Left lung (tissue), 4 donors: ENCODE measurements at regions not wholly inside any gene's neighbourhood (a gene's known extent, or its start where the extent isn't known, plus 50 kb on each side); places are given as distances from the start of the nearest gene placed in this dataset.

Experiments used
- ATAC-seq: fragments of 200-7000 bp; cut with Tn5 transposase; one replicate; pipeline ENCODE4 v1.9.1; 2020; ENCODE audit warnings: moderate library complexity
- DNase-seq, 4 donors: peaks; one replicate each; pipeline ENCODE4 v3.0.0-alpha.2; 2013 to 2020
- H3K27ac ChIP-seq, 2 donors: fragments of 200-600 bp; sonication (generic) in 1 of 2; one replicate each; pipeline versions ENCODE4 v1.5.0 to v1.8.0; 2020 to 2021
- H3K27me3 ChIP-seq, 2 donors: fragments of 200-600 bp; sonication (generic) in 1 of 2; one replicate each; pipeline versions ENCODE4 v1.5.0 to v1.8.0; 2020 to 2021
- H3K36me3 ChIP-seq, 2 donors: fragments of 200-600 bp; sonication (generic) in 1 of 2; one replicate each; pipeline versions ENCODE4 v1.5.0 to v1.8.0; 2020 to 2021
- H3K4me1 ChIP-seq, 2 donors: fragments of 200-600 bp; one replicate each; pipeline ENCODE4 v1.8.0; 2021
- H3K4me3 ChIP-seq, 2 donors: fragments of 200-600 bp; sonication (generic) in 1 of 2; one replicate each; pipeline versions ENCODE4 v1.5.0 to v1.8.0; 2020 to 2021; ENCODE audit warnings: mild to moderate bottlenecking in 1 of 2
- H3K9me3 ChIP-seq, 2 donors: fragments of 200-600 bp; sonication (generic) in 1 of 2; one replicate each; pipeline versions ENCODE4 v1.5.0 to v1.8.0; 2020 to 2021
- CTCF ChIP-seq, 2 donors: fragments of 200-600 bp; sonication (generic) in 1 of 2; IDR thresholded peaks; one replicate each; pipeline versions ENCODE4 v1.5.0 to v1.8.0; 2021; ENCODE audit warnings: antibody characterized with exemption in 2 of 2
- intact Hi-C, 2 donors: fragments of 100-400 bp; cut with DNase I; formaldehyde crosslinking; loops; one replicate each; pipeline versions ENCODE4 v1.11.2 to v1.14.2; 2022
- donor health status: DM: no; HTN: yes; CAD: no.
- donor health status: DM: no; HTN: no; CAD: no.

DNA sequence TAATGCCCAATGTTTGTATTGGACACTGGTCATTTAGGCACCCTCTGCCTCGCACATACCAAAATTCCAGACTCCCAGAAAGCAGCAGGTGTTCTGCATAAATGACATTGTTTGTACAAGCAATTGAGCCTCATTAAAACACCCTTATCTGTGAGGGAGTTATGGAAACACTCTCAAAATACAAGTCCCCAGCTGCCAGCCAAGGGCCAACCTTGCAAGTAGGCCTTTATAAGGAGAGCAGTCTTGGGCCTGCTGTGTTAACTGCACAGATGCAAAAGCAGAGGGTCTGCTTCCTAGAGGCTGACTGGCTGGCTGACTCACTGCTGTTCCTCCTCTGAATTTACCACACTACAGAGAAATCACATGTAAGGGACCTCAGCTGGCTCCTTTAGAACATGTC lies 150.4 kb upstream of the HMGN3 start:
- peak in 2 of 4 donors; percentile 51 to 52 for DNase-seq
- no peak overlapping the region for H3K4me3 ChIP-seq
- intact Hi-C loops: no loop called here
- H3K27ac ChIP-seq: no peak overlapping the region
- TF ChIP-seq CTCF (IDR thresholded peaks at IDR 0.05): no peak
- H3K9me3 ChIP-seq: no peaks in the 10 kb centered on the region
- no peaks in the 10 kb centered on the region for H3K27me3 ChIP-seq
- H3K36me3 ChIP-seq: no peaks in the 10 kb centered on the region
- ATAC-seq: peak; percentile 97
- no peaks in the 10 kb centered on the region for H3K4me1 ChIP-seq

GRCh38 chr6:79378957-79379356 lies 144.5 kb upstream of the HMGN3 start:
- H3K4me3 ChIP-seq: no peak overlapping the region
- no peaks in the 10 kb centered on the region for H3K4me1 ChIP-seq
- TF ChIP-seq CTCF (IDR thresholded peaks at IDR 0.05): no peak
- H3K27ac ChIP-seq: no peak overlapping the region
- ATAC-seq: no peak
- H3K27me3 ChIP-seq: no peaks in the 10 kb centered on the region
- H3K36me3 ChIP-seq: no peaks in the 10 kb centered on the region
- no peak for DNase-seq
- H3K9me3 ChIP-seq: no peaks in the 10 kb centered on the region
- intact Hi-C loops: no loop called here

GRCh38 chr6:79377888-79378348 lies 143.4 kb upstream of the HMGN3 start:
- ATAC-seq: peak; percentile 28
- TF ChIP-seq CTCF (IDR thresholded peaks at IDR 0.05): no peak
- Histone ChIP-seq H3K27me3 (no peaks in the 10 kb centered on the region), H3K9me3 (no peaks in the 10 kb centered on the region), H3K4me3 (no peak overlapping the region), H3K36me3 (no peaks in the 10 kb centered on the region), H3K4me1 (no peaks in the 10 kb centered on the region), H3K27ac (peak overlapping the region in 1 of 2 donors; percentile 1)
- DNase-seq: no peak
- intact Hi-C loops: no loop called here

DNA sequence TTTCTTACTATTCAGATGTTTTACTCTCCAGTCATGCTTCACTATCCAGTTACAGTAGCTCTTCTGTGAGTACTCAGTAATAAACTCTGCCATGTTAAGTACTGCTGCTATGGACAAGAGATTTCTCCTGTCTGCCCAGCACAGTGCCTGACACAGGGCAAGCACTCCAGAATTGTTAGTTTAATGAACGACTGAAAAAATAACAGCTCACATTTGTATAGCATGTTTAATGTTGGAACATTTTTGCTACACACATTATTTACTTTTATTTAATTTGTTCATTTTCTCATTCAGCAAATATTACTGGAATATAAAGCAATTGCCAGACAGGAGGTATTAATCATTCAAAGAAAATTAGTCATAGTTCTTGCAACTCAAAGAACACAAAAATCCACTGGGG lies 142.6 kb upstream of the HMGN3 start:
- Histone ChIP-seq H3K27me3 (no peaks in the 10 kb centered on the region), H3K4me3 (no peak overlapping the region), H3K9me3 (no peaks in the 10 kb centered on the region), H3K4me1 (no peaks in the 10 kb centered on the region), H3K36me3 (no peaks in the 10 kb centered on the region), H3K27ac (no peak overlapping the region)
- intact Hi-C loops: no loop called here
- DNase-seq (no peak), ATAC-seq (no peak)
- no peak for TF ChIP-seq CTCF (IDR thresholded peaks at IDR 0.05)

GRCh38 chr6:79375635-79376337 lies 141.3 kb upstream of the HMGN3 start:
- no peaks in the 10 kb centered on the region for H3K4me1 ChIP-seq
- no peak overlapping the region for H3K4me3 ChIP-seq
- peaks cover 0 to 2% of the 10 kb centered on the region in 2 donors for H3K9me3 ChIP-seq
- DNase-seq: no peak
- no peak overlapping the region for H3K27ac ChIP-seq
- intact Hi-C loops: no loop called here
- no peak for ATAC-seq
- TF ChIP-seq CTCF (IDR thresholded peaks at IDR 0.05): no peak
- H3K36me3 ChIP-seq: no peaks in the 10 kb centered on the region
- H3K27me3 ChIP-seq: no peaks in the 10 kb centered on the region
